Activated CD8-positive, alpha-beta T cell treated with anti-CD3 and anti-CD28 coated beads, Interleukin-2, amount 10 ng/mL, durations not matched to agents 7 days and 5 days (primary cell): ENCODE measurements at regions not wholly inside any gene's neighbourhood (a gene's known extent, or its start where the extent isn't known, plus 50 kb on each side); places are given as distances from the start of the nearest gene placed in this dataset.

Source experiments
- ATAC-seq: fragments of 150-1000 bp; cut with Tn5 transposase; one replicate; pipeline ENCODE4 v1.10.0; 2021; ENCODE audit warnings: moderate library complexity
- CTCF ChIA-PET: fragments of 350-600 bp; sonication (Branson Sonifier 250); formaldehyde crosslinking; loops from one replicate; lab custom pipeline; 2021; ENCODE audit warnings: antibody characterized with exemption; lab: Charles Lee
- POLR2A ChIA-PET: fragments of 350-600 bp; sonication (Branson Sonifier 250); formaldehyde crosslinking; loops from one replicate; lab custom pipeline; 2021; ENCODE audit warnings: antibody characterized with exemption; lab: Charles Lee
- DNase-seq: peaks from one replicate; pipeline ENCODE4 v3.0.0-alpha.2; 2020
- H3K27ac Mint-ChIP-seq: one replicate; pipeline ENCODE4 v1.8.0; 2021; ENCODE audit warnings: mild to moderate bottlenecking, mixed read lengths
- H3K27me3 Mint-ChIP-seq: one replicate; pipeline ENCODE4 v1.8.0; 2021; ENCODE audit warnings: low read depth, mixed read lengths
- H3K36me3 Mint-ChIP-seq: one replicate; pipeline ENCODE4 v1.8.0; 2021; ENCODE audit warnings: low read depth, mixed read lengths
- H3K4me1 Mint-ChIP-seq: one replicate; pipeline ENCODE4 v1.8.0; 2021; ENCODE audit warnings: low read depth, mixed read lengths
- H3K4me3 Mint-ChIP-seq: one replicate; pipeline ENCODE4 v1.8.0; 2021; ENCODE audit warnings: mild to moderate bottlenecking, mixed read lengths
- H3K9me3 Mint-ChIP-seq: one replicate; pipeline ENCODE4 v1.8.0; 2022; ENCODE audit warnings: mixed read lengths; ENCODE audit not compliant: insufficient read depth

DNA sequence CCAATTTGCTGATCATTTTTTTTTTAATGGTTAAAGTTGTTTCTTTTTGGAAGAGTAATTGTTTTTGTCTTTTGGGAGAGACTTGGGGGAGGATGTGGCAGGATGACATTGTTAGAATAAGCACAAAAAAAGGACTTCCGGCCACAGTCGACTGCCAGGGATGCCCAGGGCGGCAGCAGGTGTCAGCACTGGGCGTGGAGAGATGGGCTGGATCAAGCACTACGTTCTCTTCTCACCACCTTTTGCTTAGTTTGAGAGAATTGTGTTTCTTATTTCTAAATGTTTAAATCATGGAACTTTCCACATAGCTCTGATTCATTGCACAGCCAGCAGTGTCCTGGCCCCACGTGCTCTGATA is 104.6 kb upstream of the FRMD1 start:
- ChIA-PET CTCF (no interaction called here), POLR2A (no interaction called here)
- H3K27ac Mint-ChIP-seq, result no peak overlapping the region
- ATAC-seq, result no peak
- no peaks in the 10 kb centered on the region for H3K4me1 Mint-ChIP-seq
- no peaks in the 10 kb centered on the region for H3K27me3 Mint-ChIP-seq
- H3K36me3 Mint-ChIP-seq, result no peaks in the 10 kb centered on the region
- no peak overlapping the region for H3K4me3 Mint-ChIP-seq
- DNase-seq, result no peak
- no peaks in the 10 kb centered on the region for H3K9me3 Mint-ChIP-seq

DNA sequence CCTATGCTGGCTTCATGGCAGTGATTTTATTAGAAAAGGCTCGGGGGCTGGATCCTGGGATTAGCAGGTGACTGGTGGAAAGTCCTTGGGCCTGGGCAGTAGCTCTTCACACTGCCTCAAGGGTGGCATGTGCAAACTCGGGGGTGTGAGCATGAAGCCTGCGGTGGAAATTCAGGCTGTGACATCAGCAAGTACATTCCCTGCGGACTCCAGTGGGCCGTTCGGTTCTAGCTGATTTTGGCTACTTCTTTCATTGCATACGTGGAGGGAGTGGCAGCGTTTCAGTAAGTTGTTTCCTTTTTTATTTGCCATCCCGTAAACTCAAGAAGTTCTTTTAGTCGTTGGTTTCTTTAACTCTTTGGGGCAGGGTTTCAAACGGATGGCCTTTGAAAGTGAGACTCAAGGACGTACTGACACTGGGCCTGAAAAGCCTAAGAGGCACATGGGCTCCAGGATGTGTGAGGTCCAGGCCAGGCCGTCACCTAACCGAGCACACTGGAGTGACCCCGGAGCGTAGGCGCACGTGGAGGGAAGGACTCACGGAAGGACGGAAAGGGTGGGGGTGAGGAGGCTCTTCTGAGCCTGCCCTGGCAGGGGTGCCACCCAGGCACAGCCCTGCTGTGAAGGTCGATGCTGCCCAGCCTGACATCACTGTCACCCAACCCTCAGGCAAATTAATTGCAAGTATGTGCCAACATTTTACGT is 104.0 kb upstream of the FRMD1 start:
- Mint-ChIP-seq H3K27ac (no peak overlapping the region), H3K27me3 (no peaks in the 10 kb centered on the region), H3K4me1 (no peaks in the 10 kb centered on the region), H3K4me3 (no peak overlapping the region), H3K9me3 (no peaks in the 10 kb centered on the region), H3K36me3 (no peaks in the 10 kb centered on the region)
- CTCF ChIA-PET, result no interaction called here
- no peak for ATAC-seq
- POLR2A ChIA-PET, result no interaction called here
- DNase-seq, result no peak

DNA sequence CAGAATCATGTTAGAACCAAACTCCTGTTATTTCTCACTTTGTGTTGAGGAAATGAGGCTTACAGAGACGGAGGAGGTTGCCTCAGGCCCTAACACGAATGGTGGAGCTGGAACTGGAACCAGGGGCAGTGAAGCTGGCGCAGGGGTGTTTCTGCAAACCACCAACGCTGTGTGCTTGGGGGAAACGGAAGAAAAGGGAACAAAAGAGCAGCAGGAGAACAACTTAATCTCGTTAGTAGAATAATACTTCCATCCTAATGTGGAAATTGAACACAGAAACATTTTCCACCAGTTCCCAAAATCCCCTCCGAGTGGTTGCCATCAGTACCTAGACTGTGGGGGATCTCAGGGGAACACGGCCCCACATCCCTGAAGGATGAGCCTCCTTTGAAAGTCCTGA is 103.4 kb upstream of the FRMD1 start:
- CTCF ChIA-PET, result no interaction called here
- Mint-ChIP-seq H3K36me3 (no peaks in the 10 kb centered on the region), H3K9me3 (no peaks in the 10 kb centered on the region), H3K4me3 (no peak overlapping the region), H3K4me1 (no peaks in the 10 kb centered on the region), H3K27ac (no peak overlapping the region), H3K27me3 (no peaks in the 10 kb centered on the region)
- POLR2A ChIA-PET, result no interaction called here
- DNase-seq (no peak), ATAC-seq (no peak)

- ChIA-PET POLR2A (no interaction called here), CTCF (no interaction called here)
- H3K4me1 Mint-ChIP-seq, result no peaks in the 10 kb centered on the region
Measured at GRCh38 chr6:168181876-168182275, 102.9 kb upstream of the FRMD1 start.

GRCh38 chr6:168181316-168181715 is 102.3 kb upstream of the FRMD1 start:
- ChIA-PET POLR2A (no interaction called here), CTCF (no interaction called here)
- DNase-seq, result no peak
- H3K36me3 Mint-ChIP-seq, result no peaks in the 10 kb centered on the region
- no peaks in the 10 kb centered on the region for H3K9me3 Mint-ChIP-seq
- no peaks in the 10 kb centered on the region for H3K27me3 Mint-ChIP-seq
- H3K27ac Mint-ChIP-seq, result no peak overlapping the region
- no peak for ATAC-seq
- no peak overlapping the region for H3K4me3 Mint-ChIP-seq
- no peaks in the 10 kb centered on the region for H3K4me1 Mint-ChIP-seq

More at GRCh38 chr6:168181876-168182275, 102.9 kb upstream of the FRMD1 start:
- Mint-ChIP-seq H3K9me3 (no peaks in the 10 kb centered on the region), H3K27ac (no peak overlapping the region), H3K36me3 (no peaks in the 10 kb centered on the region), H3K27me3 (no peaks in the 10 kb centered on the region), H3K4me3 (no peak overlapping the region)
- ATAC-seq (no peak), DNase-seq (no peak)

DNA sequence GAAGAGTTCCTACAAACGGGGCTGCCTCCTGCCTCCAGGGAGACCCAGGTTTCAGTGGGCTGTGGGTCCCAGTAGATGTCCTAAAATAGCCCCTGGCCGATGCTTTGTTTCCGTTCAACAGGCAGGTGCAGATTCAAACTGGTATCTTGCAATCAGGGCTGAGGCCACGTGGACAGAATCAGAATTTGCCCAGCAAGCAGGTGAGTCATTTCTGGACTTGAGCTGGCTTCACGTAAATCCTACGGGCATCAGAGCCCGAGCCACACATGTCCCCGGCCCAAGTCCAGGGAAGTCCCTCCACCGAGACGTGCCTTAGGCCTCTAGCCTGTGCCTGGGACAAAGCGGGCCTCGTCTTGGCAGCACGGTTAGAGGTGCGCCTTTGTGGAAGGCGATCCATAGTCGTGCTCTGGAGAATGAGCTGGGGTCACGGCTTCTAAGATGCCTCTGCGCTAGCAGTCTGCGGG is 101.6 kb upstream of the FRMD1 start:
- H3K36me3 Mint-ChIP-seq, result no peaks in the 10 kb centered on the region
- no peaks in the 10 kb centered on the region for H3K4me1 Mint-ChIP-seq
- no peak for ATAC-seq
- H3K27me3 Mint-ChIP-seq, result peaks cover 4% of the 10 kb centered on the region
- DNase-seq, result no peak
- no peaks in the 10 kb centered on the region for H3K9me3 Mint-ChIP-seq
- no peak overlapping the region for H3K27ac Mint-ChIP-seq
- ChIA-PET CTCF (no interaction called here), POLR2A (no interaction called here)
- H3K4me3 Mint-ChIP-seq, result no peak overlapping the region

- no peaks in the 10 kb centered on the region for H3K4me1 Mint-ChIP-seq
- ATAC-seq, result no peak
- no peak for DNase-seq
- no peak overlapping the region for H3K27ac Mint-ChIP-seq
- no peak overlapping the region for H3K4me3 Mint-ChIP-seq
- H3K9me3 Mint-ChIP-seq, result no peaks in the 10 kb centered on the region
- ChIA-PET CTCF (no interaction called here), POLR2A (no interaction called here)
- no peaks in the 10 kb centered on the region for H3K36me3 Mint-ChIP-seq
- peaks cover 4% of the 10 kb centered on the region for H3K27me3 Mint-ChIP-seq
Measured at GRCh38 chr6:168179702-168180382, 100.8 kb upstream of the FRMD1 start.

DNA sequence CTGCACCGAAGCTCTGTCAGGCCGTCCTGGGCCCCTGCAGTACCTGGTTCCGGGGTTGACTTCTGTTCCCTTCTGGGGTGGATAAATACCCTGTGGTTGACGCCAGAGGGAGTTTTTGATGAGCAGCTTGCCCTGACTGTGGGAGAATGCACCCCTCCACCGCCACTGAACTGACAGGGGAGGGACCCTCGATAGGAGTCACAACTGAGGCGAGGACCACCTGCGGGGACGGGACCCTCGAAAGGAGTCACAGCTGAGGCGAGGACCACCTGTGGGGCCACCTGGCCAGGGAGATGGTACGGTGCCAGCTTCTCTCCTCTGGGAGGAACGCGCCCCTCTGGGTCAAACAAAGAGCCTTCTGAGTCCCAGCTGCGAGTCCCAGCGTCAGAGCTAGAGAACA is 100.1 kb upstream of the FRMD1 start:
- no peaks in the 10 kb centered on the region for H3K9me3 Mint-ChIP-seq
- no peak for ATAC-seq
- ChIA-PET POLR2A (no interaction called here), CTCF (no interaction called here)
- H3K4me1 Mint-ChIP-seq, result no peaks in the 10 kb centered on the region
- H3K27me3 Mint-ChIP-seq, result peaks cover 5% of the 10 kb centered on the region
- no peak overlapping the region for H3K4me3 Mint-ChIP-seq
- no peak overlapping the region for H3K27ac Mint-ChIP-seq
- no peaks in the 10 kb centered on the region for H3K36me3 Mint-ChIP-seq
- DNase-seq, result no peak

DNA sequence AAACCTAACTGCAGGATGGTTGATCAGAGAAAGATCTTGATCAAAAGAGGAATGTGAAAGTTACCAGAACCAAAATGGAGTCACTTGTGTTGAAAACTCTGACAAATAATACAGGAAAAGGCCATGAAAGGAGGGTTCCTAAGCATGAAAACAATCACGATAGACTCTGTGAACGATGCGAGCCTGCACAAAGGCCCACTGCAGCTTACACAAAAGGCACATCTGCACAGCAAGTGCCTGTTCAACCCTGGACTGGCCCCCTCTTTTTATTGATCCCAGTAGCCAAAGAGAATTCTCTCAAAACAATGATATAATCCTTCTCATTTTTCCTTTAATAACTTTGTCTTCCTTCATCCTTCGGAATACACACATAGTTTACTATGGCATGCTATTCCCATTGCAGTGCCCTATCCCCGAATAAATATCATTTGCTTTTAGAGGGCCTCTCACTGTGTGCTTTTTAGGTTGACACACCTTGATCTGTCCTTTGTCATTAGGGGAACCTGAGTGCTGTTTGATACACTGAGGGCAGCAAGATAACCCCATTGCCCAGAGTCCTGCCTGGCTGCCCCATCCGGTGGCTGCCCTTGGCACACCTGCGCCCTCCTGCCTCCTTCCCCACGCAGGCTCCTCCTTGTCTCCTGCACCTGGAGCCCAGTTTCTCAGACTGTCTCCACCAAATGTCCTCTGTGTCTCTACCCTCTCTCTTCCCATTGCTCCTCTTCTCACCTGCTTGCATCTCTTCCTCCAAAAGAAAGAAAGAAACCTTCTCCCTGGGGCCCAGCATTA is 98.3 kb upstream of the FRMD1 start:
- H3K4me3 Mint-ChIP-seq, result no peak overlapping the region
- no peaks in the 10 kb centered on the region for H3K4me1 Mint-ChIP-seq
- ChIA-PET POLR2A (no interaction called here), CTCF (no interaction called here)
- H3K36me3 Mint-ChIP-seq, result no peaks in the 10 kb centered on the region
- no peaks in the 10 kb centered on the region for H3K9me3 Mint-ChIP-seq
- H3K27ac Mint-ChIP-seq, result no peak overlapping the region
- DNase-seq, result no peak
- H3K27me3 Mint-ChIP-seq, result peaks cover 7% of the 10 kb centered on the region
- ATAC-seq, result no peak

GRCh38 chr6:168171673-168172353 is 92.8 kb upstream of the FRMD1 start:
- H3K4me3 Mint-ChIP-seq, result no peak overlapping the region
- H3K9me3 Mint-ChIP-seq, result no peaks in the 10 kb centered on the region
- H3K36me3 Mint-ChIP-seq, result no peaks in the 10 kb centered on the region
- ATAC-seq, result no peak
- H3K27me3 Mint-ChIP-seq, result peaks cover 7% of the 10 kb centered on the region
- POLR2A ChIA-PET, result no interaction called here
- CTCF ChIA-PET, result no interaction called here
- no peak overlapping the region for H3K27ac Mint-ChIP-seq
- no peaks in the 10 kb centered on the region for H3K4me1 Mint-ChIP-seq
- DNase-seq, result no peak

GRCh38 chr6:168170841-168171601 is 92.0 kb upstream of the FRMD1 start:
- CTCF ChIA-PET, result no interaction called here
- POLR2A ChIA-PET, result no interaction called here
- no peak for ATAC-seq
- no peaks in the 10 kb centered on the region for H3K9me3 Mint-ChIP-seq
- H3K4me3 Mint-ChIP-seq, result no peak overlapping the region
- H3K27me3 Mint-ChIP-seq, result peaks cover 7% of the 10 kb centered on the region
- no peak overlapping the region for H3K27ac Mint-ChIP-seq
- no peak for DNase-seq
- no peaks in the 10 kb centered on the region for H3K4me1 Mint-ChIP-seq
- no peaks in the 10 kb centered on the region for H3K36me3 Mint-ChIP-seq
